C4-2B (cell line): ENCODE measurements at regions not wholly inside any gene's neighbourhood (a gene's known extent, or its start where the extent isn't known, plus 50 kb on each side); places are given as distances from the start of the nearest gene placed in this dataset.

ENCODE experiments used
- H3K27ac ChIP-seq: fragments of 450-650 bp; 2 replicates; pipeline ENCODE4 v1.5.1; 2017
- ZFX ChIP-seq: fragments of 450-650 bp; IDR thresholded peaks from 2 replicates; pipeline ENCODE4 v1.6.1; 2017
- TF ChIP-seq, protein P1 (sequence below): fragments of 450-650 bp; conservative IDR thresholded peaks from 2 replicates; pipeline ENCODE4 v1.5.1; 2017; ENCODE audit warnings: mild to moderate bottlenecking

DNA sequence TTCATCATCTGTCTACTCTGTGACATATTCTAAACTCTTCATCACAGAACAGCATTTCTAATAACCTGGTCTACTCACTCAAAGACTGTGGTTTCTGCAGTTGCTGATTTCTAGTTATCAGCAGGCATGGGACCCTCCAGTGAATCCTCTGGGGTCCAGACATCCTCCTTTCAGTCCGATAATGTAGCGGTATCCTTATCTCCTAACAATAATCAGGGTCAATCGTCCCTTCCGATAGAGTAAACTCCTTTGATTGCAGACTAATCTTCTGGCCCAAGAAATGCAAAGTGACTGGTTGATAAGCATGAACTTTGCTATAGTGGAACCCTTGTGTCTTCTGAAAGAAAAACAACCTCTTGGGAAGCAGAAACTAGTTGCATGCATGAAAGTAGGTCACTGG, 1209.8 kb upstream of the CELF2 start:
- H3K27ac ChIP-seq: no peak overlapping the region
- TF ChIP-seq ZFX: no peak
- TF ChIP-seq, protein P1, sequence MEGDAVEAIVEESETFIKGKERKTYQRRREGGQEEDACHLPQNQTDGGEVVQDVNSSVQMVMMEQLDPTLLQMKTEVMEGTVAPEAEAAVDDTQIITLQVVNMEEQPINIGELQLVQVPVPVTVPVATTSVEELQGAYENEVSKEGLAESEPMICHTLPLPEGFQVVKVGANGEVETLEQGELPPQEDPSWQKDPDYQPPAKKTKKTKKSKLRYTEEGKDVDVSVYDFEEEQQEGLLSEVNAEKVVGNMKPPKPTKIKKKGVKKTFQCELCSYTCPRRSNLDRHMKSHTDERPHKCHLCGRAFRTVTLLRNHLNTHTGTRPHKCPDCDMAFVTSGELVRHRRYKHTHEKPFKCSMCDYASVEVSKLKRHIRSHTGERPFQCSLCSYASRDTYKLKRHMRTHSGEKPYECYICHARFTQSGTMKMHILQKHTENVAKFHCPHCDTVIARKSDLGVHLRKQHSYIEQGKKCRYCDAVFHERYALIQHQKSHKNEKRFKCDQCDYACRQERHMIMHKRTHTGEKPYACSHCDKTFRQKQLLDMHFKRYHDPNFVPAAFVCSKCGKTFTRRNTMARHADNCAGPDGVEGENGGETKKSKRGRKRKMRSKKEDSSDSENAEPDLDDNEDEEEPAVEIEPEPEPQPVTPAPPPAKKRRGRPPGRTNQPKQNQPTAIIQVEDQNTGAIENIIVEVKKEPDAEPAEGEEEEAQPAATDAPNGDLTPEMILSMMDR: no peak

DNA sequence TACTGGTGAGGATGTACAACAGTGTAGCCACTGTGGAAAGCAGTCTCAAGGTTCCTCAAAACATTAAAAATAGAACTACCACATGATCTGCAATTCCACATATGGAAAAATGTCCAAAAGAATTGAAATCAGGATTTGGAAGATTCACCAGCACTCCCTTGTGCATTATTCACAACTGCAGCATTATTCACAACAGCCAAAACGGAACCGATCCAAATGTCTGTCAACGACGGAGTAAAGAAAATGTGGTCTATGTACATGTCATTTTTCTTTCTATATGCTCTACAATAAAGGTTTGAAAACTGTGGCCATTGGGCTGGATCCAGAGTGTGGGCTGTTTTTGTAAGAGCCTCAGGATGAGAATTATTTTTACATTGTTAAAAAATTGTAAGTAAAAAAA, 1206.1 kb upstream of the CELF2 start:
- no peak for TF ChIP-seq ZFX
- TF ChIP-seq, protein P1: no peak
- H3K27ac ChIP-seq: no peak overlapping the region

GRCh38 chr10:9814285-9814864, 1203.3 kb upstream of the CELF2 start:
- TF ChIP-seq, protein P1: no peak
- no peak for TF ChIP-seq ZFX
- no peak overlapping the region for H3K27ac ChIP-seq

DNA sequence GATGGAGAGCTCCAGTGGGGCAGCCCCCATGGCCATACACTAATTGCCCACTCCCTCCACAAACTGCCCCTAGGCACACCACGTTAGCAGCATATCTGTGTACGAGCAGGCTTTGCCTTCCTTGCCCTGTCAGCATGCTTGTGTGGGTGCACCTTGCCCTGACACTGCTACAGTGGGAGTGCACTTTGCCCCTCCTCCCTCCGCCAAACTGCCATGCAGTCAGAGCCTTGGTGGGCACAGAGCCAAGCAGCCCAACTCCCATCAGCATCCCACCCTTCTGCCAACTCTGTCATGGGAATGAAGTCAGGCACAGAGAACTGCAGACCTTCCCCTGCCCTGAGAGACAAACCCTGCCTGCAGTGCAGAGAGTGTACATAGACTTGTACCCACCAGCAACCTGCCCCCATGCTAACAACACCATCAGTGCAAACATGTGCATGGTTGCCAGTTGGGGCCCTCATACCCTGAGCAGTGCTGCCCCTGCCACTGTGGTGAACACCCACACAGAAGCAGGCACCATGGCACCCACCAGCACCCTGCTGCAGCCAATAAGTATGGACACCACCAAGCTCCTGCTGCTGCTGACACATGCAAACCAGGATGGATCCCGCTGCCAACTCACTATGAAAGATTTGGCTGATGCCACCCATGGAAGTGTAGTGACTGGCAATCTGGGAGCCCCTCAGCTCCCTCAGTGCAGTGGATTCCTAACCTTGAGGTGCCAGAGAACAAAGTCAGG, 1197.7 kb upstream of the CELF2 start:
- H3K27ac ChIP-seq: no peak overlapping the region
- TF ChIP-seq ZFX: no peak
- TF ChIP-seq, protein P1: no peak

- TF ChIP-seq, protein P1: no peak
- TF ChIP-seq ZFX: no peak
- H3K27ac ChIP-seq: no peak overlapping the region
Measured at GRCh38 chr10:9823268-9823930, 1194.3 kb upstream of the CELF2 start.

DNA sequence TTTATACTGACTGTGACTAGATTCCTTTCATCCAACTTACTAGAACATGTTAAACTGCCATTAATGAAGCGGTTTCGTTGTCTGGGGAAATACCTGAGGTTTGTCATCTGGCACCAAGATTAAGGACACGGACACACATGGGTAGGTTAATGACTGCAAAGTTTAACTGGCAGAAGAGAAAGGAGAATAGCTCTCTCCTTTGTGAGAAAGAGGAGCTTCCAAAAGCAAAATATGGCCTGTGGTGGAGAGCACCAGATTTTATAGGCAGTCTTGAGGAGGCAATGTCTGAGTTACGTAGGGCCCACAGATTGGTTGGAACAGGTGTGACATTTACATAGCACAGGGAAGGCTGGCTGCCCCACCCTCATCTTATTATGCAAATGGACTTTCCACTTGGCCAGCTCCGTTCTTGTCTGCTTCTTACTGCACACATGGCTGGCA, 1193.0 kb upstream of the CELF2 start:
- H3K27ac ChIP-seq: no peak overlapping the region
- TF ChIP-seq, protein P1: no peak
- no peak for TF ChIP-seq ZFX

DNA sequence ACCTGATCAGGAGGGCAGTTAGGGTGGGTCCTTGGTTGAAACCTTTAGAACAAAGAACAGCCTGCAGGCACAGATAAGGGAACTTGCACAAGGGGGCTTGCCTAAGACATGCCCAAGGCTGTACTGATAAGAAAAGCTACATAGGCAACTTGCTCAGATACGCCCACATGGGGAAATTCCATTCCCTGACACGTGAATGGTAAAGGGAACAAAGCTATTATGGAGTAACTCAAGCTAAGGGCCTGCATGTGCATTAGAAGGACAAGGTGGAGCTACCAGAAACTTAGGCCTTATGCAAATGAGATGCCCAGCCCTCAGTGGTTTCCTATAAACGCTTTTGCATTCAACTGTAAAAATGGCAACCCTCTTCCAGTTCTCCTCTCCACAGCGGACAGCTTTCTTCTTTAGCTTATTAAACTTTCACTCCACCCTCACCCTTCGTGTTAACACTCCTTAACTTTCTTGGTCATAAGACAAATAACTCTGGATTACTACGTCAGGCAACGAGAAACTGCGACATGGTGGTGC, 1192.1 kb upstream of the CELF2 start:
- no peak for TF ChIP-seq ZFX
- TF ChIP-seq, protein P1: no peak
- no peak overlapping the region for H3K27ac ChIP-seq
